WTC11 (cell line): ENCODE measurements at regions not wholly inside any gene's neighbourhood (a gene's known extent, or its start where the extent isn't known, plus 50 kb on each side); places are given as distances from the start of the nearest gene placed in this dataset.

Experiments
- ATAC-seq: fragments of 200-7000 bp; cut with Tn5 transposase; 2 replicates; pipeline ENCODE4 v1.10.0; 2021; ENCODE audit warnings: mild to moderate bottlenecking, moderate library complexity
- CTCF ChIA-PET: fragments of 300-600 bp; sonication (Branson Sonifier 250); formaldehyde crosslinking; loops from one replicate; lab custom pipeline; 2021; ENCODE audit warnings: antibody characterized with exemption; lab: Charles Lee
- POLR2A ChIA-PET: fragments of 350-600 bp; sonication (Branson Sonifier 250); formaldehyde crosslinking; loops from one replicate; lab custom pipeline; 2021; ENCODE audit warnings: antibody characterized with exemption; lab: Charles Lee
- DNase-seq: peaks from one replicate; pipeline ENCODE4 v3.0.0; 2021; ENCODE audit warnings: low spot score
- H3K27ac Mint-ChIP-seq: 2 replicates; pipeline ENCODE4 v1.8.0; 2021; ENCODE audit warnings: mixed read lengths
- H3K27me3 Mint-ChIP-seq: 2 replicates; pipeline ENCODE4 v1.8.0; 2021; ENCODE audit warnings: low read depth, mild to moderate bottlenecking, moderate library complexity, mixed read lengths
- H3K36me3 Mint-ChIP-seq: 2 replicates; pipeline ENCODE4 v1.8.0; 2021; ENCODE audit warnings: mixed read lengths
- H3K4me1 Mint-ChIP-seq: 2 replicates; pipeline ENCODE4 v1.8.0; 2022; ENCODE audit warnings: mixed read lengths
- H3K4me3 Mint-ChIP-seq: 2 replicates; pipeline ENCODE4 v1.8.0; 2021; ENCODE audit warnings: mild to moderate bottlenecking, moderate library complexity, mixed read lengths
- H3K9me3 Mint-ChIP-seq: 2 replicates; pipeline ENCODE4 v1.8.0; 2021; ENCODE audit warnings: mixed read lengths
- CREB1 ChIP-seq: sonication (generic); formaldehyde crosslinking; IDR thresholded peaks from 2 replicates; pipeline ENCODE4 v1.8.0; 2023; ENCODE audit warnings: mild to moderate bottlenecking, missing genetic modification reagents
- E2F1 ChIP-seq: sonication (generic); formaldehyde crosslinking; IDR thresholded peaks from 2 replicates; pipeline ENCODE4 v1.8.0; 2022; ENCODE audit warnings: mild to moderate bottlenecking, missing genetic modification reagents
- E2F5 ChIP-seq: sonication (generic); formaldehyde crosslinking; IDR thresholded peaks from 2 replicates; pipeline ENCODE4 v1.8.1; 2022; ENCODE audit warnings: mild to moderate bottlenecking, moderate library complexity, missing genetic modification reagents
- ERG ChIP-seq: fragments of 250-450 bp; sonication (Bioruptor Pico); IDR thresholded peaks from 2 replicates; pipeline ENCODE4 v1.8.0; 2021; ENCODE audit warnings: mild to moderate bottlenecking
- HMGXB4 ChIP-seq: sonication (generic); formaldehyde crosslinking; IDR thresholded peaks from 2 replicates; pipeline ENCODE4 v1.8.1; 2023; ENCODE audit warnings: mild to moderate bottlenecking, moderate library complexity, missing genetic modification reagents
- IRF1 ChIP-seq: sonication (generic); formaldehyde crosslinking; IDR thresholded peaks from 2 replicates; pipeline ENCODE4 v1.8.0; 2023; ENCODE audit warnings: missing genetic modification reagents
- JAZF1 ChIP-seq: fragments of 250-450 bp; sonication (Bioruptor Pico); IDR thresholded peaks from 2 replicates; pipeline ENCODE4 v1.9.0; 2021; ENCODE audit warnings: moderate library complexity, mild to moderate bottlenecking, inconsistent platforms
- KAT7 ChIP-seq: sonication (generic); formaldehyde crosslinking; IDR thresholded peaks from 2 replicates; pipeline ENCODE4 v1.8.1; 2023; ENCODE audit warnings: missing genetic modification reagents, mild to moderate bottlenecking, borderline replicate concordance
- MAX ChIP-seq: sonication (generic); formaldehyde crosslinking; IDR thresholded peaks from 2 replicates; pipeline ENCODE4 v1.8.0; 2022; ENCODE audit warnings: mild to moderate bottlenecking, missing genetic modification reagents
- OVOL2 ChIP-seq: fragments of 250-450 bp; sonication (Bioruptor Pico); IDR thresholded peaks from 2 replicates; pipeline ENCODE4 v1.9.0; 2021; ENCODE audit warnings: mild to moderate bottlenecking, borderline replicate concordance
- RELA ChIP-seq: sonication (generic); formaldehyde crosslinking; IDR thresholded peaks from 2 replicates; pipeline ENCODE4 v1.8.1; 2022; ENCODE audit warnings: missing genetic modification reagents, mild to moderate bottlenecking, borderline replicate concordance
- RORB ChIP-seq: fragments of 250-450 bp; sonication (Bioruptor Pico); IDR thresholded peaks from 2 replicates; pipeline ENCODE4 v1.9.0; 2021; ENCODE audit warnings: mild to moderate bottlenecking
- SP1 ChIP-seq: sonication (generic); formaldehyde crosslinking; conservative IDR thresholded peaks from 2 replicates; pipeline ENCODE4 v1.8.1; 2022; ENCODE audit warnings: missing genetic modification reagents
- USF2 ChIP-seq: sonication (generic); formaldehyde crosslinking; IDR thresholded peaks from 2 replicates; pipeline ENCODE4 v1.8.1; 2023; ENCODE audit warnings: mild to moderate bottlenecking, missing genetic modification reagents, moderate library complexity
- ZBTB21 ChIP-seq: sonication (generic); formaldehyde crosslinking; IDR thresholded peaks from 2 replicates; pipeline ENCODE4 v1.8.1; 2023; ENCODE audit warnings: mild to moderate bottlenecking, missing genetic modification reagents, borderline replicate concordance
- ZMAT4 ChIP-seq: fragments of 250-450 bp; sonication (Bioruptor Pico); IDR thresholded peaks from 2 replicates; pipeline ENCODE4 v1.9.0; 2021; ENCODE audit warnings: mild to moderate bottlenecking
- ZNF121 ChIP-seq: sonication (generic); formaldehyde crosslinking; IDR thresholded peaks from 2 replicates; pipeline ENCODE4 v1.8.0; 2023; ENCODE audit warnings: missing genetic modification reagents
- ZNF138 ChIP-seq: sonication (generic); formaldehyde crosslinking; conservative IDR thresholded peaks from 2 replicates; pipeline ENCODE4 v1.8.1; 2022; ENCODE audit warnings: mild to moderate bottlenecking, moderate library complexity, missing genetic modification reagents
- ZNF219 ChIP-seq: sonication (generic); formaldehyde crosslinking; IDR thresholded peaks from 2 replicates; pipeline ENCODE4 v1.8.0; 2023; ENCODE audit warnings: missing genetic modification reagents, mild to moderate bottlenecking, borderline replicate concordance
- ZNF425 ChIP-seq: fragments of 250-450 bp; sonication (Bioruptor Pico); conservative IDR thresholded peaks from 2 replicates; pipeline ENCODE4 v1.9.0; 2021; ENCODE audit warnings: mild to moderate bottlenecking

GRCh38 chrX:67288156-67288555, 255.7 kb upstream of the AR start:
- Mint-ChIP-seq H3K27me3 (no peaks in the 10 kb centered on the region), H3K9me3 (0 out of 2 replicates have a peak, but pooled peaks cover 4% of the 10 kb centered on the region), H3K4me3 (no peak overlapping the region), H3K4me1 (0 out of 2 replicates have a peak, but pooled peaks cover 3% of the 10 kb centered on the region), H3K36me3 (no peaks in the 10 kb centered on the region), H3K27ac (no peak overlapping the region)
- no peak for TF ChIP-seq ZBTB21
- TF ChIP-seq RORB (CRISPR knock-in tag), result no peak
- no peak for TF ChIP-seq ZNF425 (CRISPR knock-in tag)
- no peak for TF ChIP-seq USF2
- no peak for TF ChIP-seq ERG (CRISPR knock-in tag)
- TF ChIP-seq MAX (CRISPR knock-in tag), result no peak
- TF ChIP-seq E2F5 (CRISPR knock-in tag), result no peak
- no peak for TF ChIP-seq ZNF219 (CRISPR knock-in tag)
- no peak for TF ChIP-seq E2F1
- TF ChIP-seq OVOL2 (CRISPR knock-in tag), result no peak
- TF ChIP-seq ZMAT4 (CRISPR knock-in tag), result no peak
- no peak for TF ChIP-seq HMGXB4 (CRISPR knock-in tag)
- TF ChIP-seq JAZF1 (CRISPR knock-in tag), result no peak
- TF ChIP-seq IRF1, result no peak
- TF ChIP-seq ZNF138 (CRISPR knock-in tag), result no peak
- no peak for TF ChIP-seq CREB1 (CRISPR knock-in tag)
- TF ChIP-seq KAT7, result no peak
- TF ChIP-seq RELA (CRISPR knock-in tag), result no peak
- no peak for TF ChIP-seq ZNF121 (CRISPR knock-in tag)
- no peak for TF ChIP-seq SP1
- ChIA-PET POLR2A (no interaction called here), CTCF (no interaction called here)
- no peak for DNase-seq
- ATAC-seq, result no peak
